Lower lobe of right lung (tissue), 2 donors: ENCODE measurements at regions not wholly inside any gene's neighbourhood (a gene's known extent, or its start where the extent isn't known, plus 50 kb on each side); places are given as distances from the start of the nearest gene placed in this dataset.
A peak's percentile ranks its signal among the peaks of the same experiment; 100 is the strongest.
"Not testable (repeated sequence)": the region's sequence is repeated elsewhere in the genome, so short reads cannot be mapped to it uniquely, and the experiment has no call there.

Source experiments
- ATAC-seq, 2 donors: fragments of 200-7000 bp; cut with Tn5 transposase; one replicate each; pipeline ENCODE4 v1.9.1; 2020 to 2022; ENCODE audit warnings: mild to moderate bottlenecking in 2 of 2, moderate library complexity in 2 of 2
- DNase-seq: peaks from one replicate; pipeline ENCODE4 v3.0.0-alpha.2; 2020
- H3K27ac ChIP-seq: fragments of 200-600 bp; one replicate; pipeline ENCODE4 v1.8.0; 2022
- H3K27me3 ChIP-seq: fragments of 200-600 bp; one replicate; pipeline ENCODE4 v1.8.0; 2022; ENCODE audit warnings: low read depth
- H3K36me3 ChIP-seq: fragments of 200-600 bp; one replicate; pipeline ENCODE4 v1.8.0; 2022; ENCODE audit warnings: mild to moderate bottlenecking
- H3K4me1 ChIP-seq: fragments of 200-600 bp; one replicate; pipeline ENCODE4 v1.8.0; 2022
- H3K4me3 ChIP-seq: fragments of 200-600 bp; one replicate; pipeline ENCODE4 v1.8.0; 2022; ENCODE audit warnings: mild to moderate bottlenecking
- H3K9me3 ChIP-seq: fragments of 200-600 bp; one replicate; pipeline ENCODE4 v1.8.0; 2022
- intact Hi-C: fragments of 100-400 bp; cut with DNase I; formaldehyde crosslinking; loops from one replicate; pipeline ENCODE4 v1.11.0; 2022
- donor health status: DM: no; HTN: yes; CAD: no; lungs with severe emphysema.

DNA sequence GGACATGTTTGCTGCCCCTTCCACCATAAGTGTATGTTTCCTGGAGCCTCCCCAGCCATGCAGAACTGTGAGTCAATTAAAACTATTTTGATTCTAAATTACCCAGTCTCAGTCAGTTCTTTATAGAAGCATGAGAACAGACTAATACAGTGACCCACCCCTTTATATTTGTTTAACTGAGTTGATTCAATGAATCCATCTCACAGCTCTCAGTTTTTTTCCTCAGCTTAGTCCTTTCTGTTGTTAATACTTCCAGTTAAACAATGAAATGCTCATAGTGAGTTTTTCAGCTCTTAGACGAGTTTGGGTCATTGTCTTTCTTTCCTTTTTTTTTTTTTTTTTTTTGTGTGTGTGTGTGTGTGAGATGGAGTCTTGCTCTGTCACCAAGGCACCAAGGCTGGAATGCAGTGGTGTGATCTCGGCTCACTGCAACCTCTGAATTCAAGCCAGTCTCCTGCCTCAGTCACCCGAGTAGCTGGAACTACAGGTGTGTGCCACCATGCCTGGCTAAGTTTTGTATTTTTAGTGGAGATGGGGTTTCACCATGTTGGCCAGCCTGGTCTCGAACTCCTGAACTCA is 627.4 kb downstream of the SPATA31A7 start:
- H3K27me3 ChIP-seq, H3K9me3 ChIP-seq, ATAC-seq, DNase-seq, H3K4me3 ChIP-seq, H3K4me1 ChIP-seq, H3K27ac ChIP-seq, intact Hi-C loops, H3K36me3 ChIP-seq: not testable (repeated sequence)

DNA sequence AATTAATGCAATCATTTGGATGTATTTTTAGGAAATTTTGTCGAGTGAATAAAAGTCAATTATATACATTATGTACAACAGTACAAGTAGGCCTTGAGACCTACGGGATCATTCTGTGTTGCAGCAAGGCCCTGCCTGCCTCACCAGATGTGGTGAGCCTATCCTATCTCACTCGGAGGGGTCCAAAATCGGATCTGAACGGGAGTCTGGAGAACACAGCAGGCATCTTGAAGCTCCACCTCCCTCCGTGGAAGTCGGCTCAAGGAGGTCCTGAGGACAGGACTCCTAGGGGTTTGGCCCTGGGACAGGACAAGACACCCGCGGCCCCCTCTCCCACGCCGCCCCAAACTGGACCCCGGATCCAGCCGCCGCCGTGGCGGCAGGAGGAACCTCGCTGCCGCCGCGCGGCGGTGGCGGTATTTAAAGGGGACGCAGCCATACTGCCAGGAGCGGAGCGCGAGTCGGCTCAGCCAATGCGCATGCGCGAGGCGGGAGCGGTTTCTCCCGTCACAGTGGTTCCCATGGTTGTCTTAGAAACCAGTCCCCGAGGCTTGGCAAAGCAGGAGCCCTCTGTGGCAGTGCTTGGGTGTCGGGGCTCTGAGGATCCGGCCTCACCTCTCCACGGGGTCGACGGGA is 663.9 kb downstream of the SPATA31A7 start:
- H3K4me1 ChIP-seq, H3K36me3 ChIP-seq, intact Hi-C loops, H3K27me3 ChIP-seq, H3K27ac ChIP-seq, H3K9me3 ChIP-seq: not testable (repeated sequence)
- DNase-seq (peak; percentile 89), ATAC-seq (peak; percentile 78)
- H3K4me3 ChIP-seq, result peak overlapping the region; percentile 49

DNA sequence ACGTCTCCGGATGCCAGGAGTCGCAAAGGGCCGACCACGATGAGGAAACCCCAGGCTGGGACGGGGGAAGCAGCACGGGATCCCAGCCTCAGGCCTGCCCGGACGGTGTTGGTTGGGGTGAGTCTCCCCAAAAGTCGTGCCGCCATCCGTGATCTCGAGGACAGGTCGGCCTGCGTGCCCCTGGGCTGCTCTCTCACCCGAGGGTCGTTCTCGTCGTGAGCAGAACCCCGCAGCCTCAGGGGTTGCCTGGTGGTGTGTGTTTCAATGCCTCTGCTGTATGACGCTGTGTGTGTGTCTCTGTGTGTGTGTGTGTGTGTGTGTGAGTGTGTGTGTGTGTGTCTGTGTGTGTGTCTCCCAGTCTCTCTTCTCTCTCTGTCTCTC is 664.4 kb downstream of the SPATA31A7 start:
- not testable (repeated sequence) for ATAC-seq

DNA sequence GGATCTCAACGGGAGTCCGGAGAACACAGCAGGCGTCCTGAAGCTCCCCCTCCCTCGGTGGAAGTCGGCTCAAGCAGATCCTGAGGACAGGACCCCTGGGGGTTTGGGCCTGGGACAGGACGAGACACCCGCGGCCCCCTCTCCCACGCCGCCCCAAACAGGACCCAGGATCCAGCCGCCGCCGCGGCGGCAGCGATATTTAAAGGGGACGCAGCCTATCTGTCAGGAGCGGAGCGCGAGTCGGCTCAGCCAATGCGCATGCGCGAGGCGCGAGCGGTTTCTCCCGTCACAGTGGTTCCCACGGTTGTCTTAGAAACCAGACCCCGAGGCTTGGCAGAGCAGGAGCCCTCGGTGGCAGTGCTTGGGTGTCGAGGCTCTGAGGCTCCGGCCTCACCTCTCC is 666.4 kb downstream of the SPATA31A7 start:
- DNase-seq, intact Hi-C loops, H3K4me1 ChIP-seq, H3K27me3 ChIP-seq, H3K27ac ChIP-seq, H3K4me3 ChIP-seq, H3K9me3 ChIP-seq, H3K36me3 ChIP-seq: not testable (repeated sequence)
- peak; percentile 88 to 90 for ATAC-seq

More for the DNA sequence above, 664.4 kb downstream of the SPATA31A7 start:
- peak overlapping the region; percentile 49 for H3K4me3 ChIP-seq
- H3K36me3 ChIP-seq, H3K27ac ChIP-seq, H3K27me3 ChIP-seq, H3K4me1 ChIP-seq, H3K9me3 ChIP-seq, intact Hi-C loops: not testable (repeated sequence)
- DNase-seq, result peak; percentile 6

DNA sequence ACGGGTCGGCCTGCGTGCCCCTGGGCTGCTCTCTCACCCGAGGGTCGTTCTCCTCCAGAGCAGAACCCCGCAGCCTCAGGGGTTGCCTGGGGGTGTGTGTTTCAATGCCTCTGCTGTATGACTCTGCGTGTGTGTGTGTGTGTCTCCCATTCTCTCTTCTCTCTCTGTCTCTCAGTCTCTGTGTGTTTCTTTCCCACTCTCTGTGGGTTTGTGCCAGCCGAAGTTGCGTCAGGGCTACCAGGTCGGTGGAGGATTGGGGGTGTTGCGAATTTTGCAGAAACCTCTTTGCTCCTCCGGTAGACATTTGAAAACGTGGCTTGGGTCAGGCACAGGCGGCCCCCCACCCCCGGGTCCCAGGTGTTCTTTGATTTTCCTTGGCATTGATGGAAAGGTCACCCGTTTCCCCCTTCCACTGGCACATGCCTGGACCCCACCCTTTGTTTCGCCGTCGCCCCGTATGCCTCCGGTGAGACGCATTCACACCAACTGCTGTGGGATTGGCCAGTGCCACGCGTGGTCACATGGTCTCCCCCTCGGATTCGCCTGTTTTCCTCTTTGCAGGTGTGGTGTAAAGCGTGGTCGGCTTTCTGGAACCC is 667.1 kb downstream of the SPATA31A7 start:
- H3K4me1 ChIP-seq, H3K9me3 ChIP-seq, H3K4me3 ChIP-seq, H3K27ac ChIP-seq, H3K36me3 ChIP-seq, H3K27me3 ChIP-seq, intact Hi-C loops: not testable (repeated sequence)
- ATAC-seq (peak; percentile 19 to 39), DNase-seq (peak; percentile 18)

DNA sequence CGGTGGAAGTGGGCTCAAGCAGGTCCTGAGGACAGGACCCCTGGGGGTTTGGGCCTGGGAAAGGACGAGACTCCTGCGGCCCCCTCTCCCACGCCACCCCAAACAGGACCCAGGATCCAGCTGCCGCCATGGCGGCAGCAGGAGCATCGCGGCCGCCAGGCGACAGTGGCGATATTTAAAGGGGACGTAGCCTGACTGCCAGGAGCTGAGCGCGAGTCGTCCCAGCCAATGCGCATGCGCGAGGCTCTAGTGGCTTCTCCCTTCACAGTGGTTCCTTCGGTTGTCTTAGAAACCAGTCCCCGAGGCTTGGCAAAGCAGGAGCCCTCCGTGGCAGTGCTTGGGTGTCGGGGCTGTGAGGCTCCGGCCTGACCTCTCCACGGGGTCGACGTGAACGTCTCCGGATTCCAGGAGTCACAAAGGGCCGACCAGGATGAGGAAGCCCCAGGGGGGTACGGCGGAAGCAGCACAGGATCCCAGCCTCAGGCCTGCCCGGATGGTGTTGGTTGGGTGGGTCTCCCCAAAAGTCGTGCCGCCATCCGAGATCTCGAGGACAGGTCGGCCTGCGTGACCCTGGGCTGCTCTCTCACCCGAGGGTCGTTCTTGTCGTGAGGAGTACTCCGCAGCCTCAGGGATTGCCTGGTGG is 668.0 kb downstream of the SPATA31A7 start:
- H3K4me1 ChIP-seq, H3K9me3 ChIP-seq, H3K4me3 ChIP-seq, intact Hi-C loops, DNase-seq, H3K36me3 ChIP-seq, H3K27me3 ChIP-seq, H3K27ac ChIP-seq: not testable (repeated sequence)
- ATAC-seq, result peak; percentile 88 to 97

DNA sequence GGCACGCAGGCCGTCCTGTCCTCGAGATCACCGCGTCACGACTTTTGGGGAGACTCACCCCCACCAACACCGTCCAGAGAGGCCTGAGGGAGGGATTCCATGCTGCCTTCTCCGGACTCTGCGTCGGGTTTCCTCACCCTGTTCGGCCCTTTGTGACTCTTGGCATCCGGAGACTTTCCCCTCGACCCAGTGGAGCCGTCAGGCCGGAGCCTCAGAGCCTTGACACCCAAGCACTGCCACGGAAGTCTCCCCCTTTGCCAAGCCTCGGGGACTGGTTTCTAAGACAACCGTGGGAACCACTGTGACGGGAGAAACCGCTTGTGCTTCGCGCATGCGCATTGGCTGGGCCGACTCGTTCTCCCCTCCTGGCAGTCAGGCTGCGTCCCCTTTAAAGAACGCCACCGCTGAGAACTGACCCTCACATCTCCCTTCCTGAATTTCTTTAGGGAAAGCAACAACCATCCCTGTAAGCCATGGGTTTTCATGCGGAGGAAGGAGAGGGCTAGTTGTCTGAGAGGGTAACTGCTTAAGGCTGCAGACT is 672.7 kb downstream of the SPATA31A7 start:
- H3K27me3 ChIP-seq, H3K9me3 ChIP-seq, ATAC-seq, H3K4me1 ChIP-seq, H3K27ac ChIP-seq, H3K4me3 ChIP-seq, intact Hi-C loops, H3K36me3 ChIP-seq: not testable (repeated sequence)
- DNase-seq, result peak; percentile 72

DNA sequence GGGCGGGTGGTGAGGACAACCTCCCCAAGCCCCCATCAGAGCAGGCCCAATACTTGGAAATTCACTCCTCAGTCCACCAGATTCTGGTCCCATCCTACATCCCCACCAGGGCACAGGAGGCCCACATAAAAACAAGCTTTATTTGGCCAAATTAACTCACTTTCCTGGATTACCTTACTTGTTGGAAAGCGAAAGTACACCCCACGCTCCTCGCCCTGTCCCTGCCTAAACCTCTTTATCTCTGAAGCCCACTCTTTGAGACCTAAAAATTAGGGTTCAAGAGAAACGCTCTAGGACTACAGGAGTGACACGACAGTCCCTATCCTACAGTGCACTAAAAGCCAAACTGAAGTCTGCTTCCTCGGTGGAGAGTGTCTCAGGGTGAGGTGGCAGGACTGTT is 674.6 kb downstream of the SPATA31A7 start:
- H3K9me3 ChIP-seq, H3K27ac ChIP-seq, ATAC-seq, H3K4me3 ChIP-seq, H3K27me3 ChIP-seq, H3K36me3 ChIP-seq, H3K4me1 ChIP-seq, intact Hi-C loops: not testable (repeated sequence)
- peak; percentile 17 for DNase-seq

DNA sequence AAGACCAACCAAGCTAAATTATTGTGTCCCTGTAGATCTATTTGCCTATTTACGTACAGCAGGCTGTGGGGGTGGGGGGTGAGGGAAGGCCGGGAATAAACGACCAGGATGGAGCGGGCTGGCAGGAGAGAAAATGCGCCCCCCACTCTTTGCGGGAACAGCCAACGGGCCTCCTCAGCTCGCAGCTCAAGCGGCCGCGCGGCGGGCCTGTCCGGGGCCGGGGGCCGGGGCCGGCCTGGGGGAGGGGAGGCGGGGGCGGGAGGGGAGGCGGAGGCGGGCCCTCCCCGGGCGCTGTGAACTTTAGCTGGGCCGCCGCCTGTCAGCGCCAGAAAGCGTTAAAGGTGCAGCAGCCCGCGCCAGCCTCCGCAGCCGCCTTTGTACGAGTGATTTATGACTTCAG is 679.1 kb downstream of the SPATA31A7 start:
- not testable (repeated sequence) for H3K27ac ChIP-seq, ATAC-seq

DNA sequence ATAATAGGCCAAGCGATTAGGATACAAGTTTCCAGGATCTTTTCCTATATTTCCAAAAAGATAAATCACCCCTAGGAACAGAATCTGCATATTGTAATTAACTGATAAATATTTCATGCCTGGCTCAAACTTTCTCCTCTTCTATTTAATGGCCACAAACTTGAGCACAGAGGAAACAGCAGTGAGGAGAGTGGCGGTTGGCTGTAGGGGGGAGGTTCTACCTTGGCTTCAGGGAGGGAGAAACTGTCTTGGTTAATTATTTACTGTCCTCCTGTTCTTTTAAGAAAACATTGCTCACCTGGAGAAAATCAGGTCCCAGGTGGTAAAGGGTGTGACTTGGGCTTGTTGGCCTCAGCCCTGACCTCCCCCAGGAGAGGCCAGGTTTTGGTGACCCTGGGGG is 682.5 kb downstream of the SPATA31A7 start:
- H3K36me3 ChIP-seq, H3K9me3 ChIP-seq, ATAC-seq, H3K27me3 ChIP-seq, H3K4me3 ChIP-seq, DNase-seq, H3K27ac ChIP-seq, intact Hi-C loops, H3K4me1 ChIP-seq: not testable (repeated sequence)

More for the DNA sequence above, 679.1 kb downstream of the SPATA31A7 start:
- DNase-seq, H3K4me1 ChIP-seq, intact Hi-C loops, H3K9me3 ChIP-seq, H3K4me3 ChIP-seq, H3K27me3 ChIP-seq, H3K36me3 ChIP-seq: not testable (repeated sequence)
